ENCODE measurements at regions not wholly inside any gene's neighbourhood (a gene's known extent, or its start where the extent isn't known, plus 50 kb on each side); places are given as distances from the start of the nearest gene placed in this dataset.
"Not testable (repeated sequence)": the region's sequence is repeated elsewhere in the genome, so short reads cannot be mapped to it uniquely, and the experiment has no call there.

GRCh38 chr3:181618260-181618659 is 93.5 kb upstream of the SOX2 start:
- no peak for DNase-seq
- Mint-ChIP-seq H3K27me3 (no peaks in the 10 kb centered on the region), H3K36me3 (ENCODE audit: insufficient read depth) (peaks cover 3% of the 10 kb centered on the region), H3K27ac (no peak overlapping the region), H3K9me3 (peaks cover 0 to 2% of the 10 kb centered on the region in 2 donors), H3K4me1 (ENCODE audit: low read depth in 2 of 2) (no peaks in the 10 kb centered on the region), H3K4me3 (no peak overlapping the region)
- ATAC-seq (replicated peaks): no peak

DNA sequence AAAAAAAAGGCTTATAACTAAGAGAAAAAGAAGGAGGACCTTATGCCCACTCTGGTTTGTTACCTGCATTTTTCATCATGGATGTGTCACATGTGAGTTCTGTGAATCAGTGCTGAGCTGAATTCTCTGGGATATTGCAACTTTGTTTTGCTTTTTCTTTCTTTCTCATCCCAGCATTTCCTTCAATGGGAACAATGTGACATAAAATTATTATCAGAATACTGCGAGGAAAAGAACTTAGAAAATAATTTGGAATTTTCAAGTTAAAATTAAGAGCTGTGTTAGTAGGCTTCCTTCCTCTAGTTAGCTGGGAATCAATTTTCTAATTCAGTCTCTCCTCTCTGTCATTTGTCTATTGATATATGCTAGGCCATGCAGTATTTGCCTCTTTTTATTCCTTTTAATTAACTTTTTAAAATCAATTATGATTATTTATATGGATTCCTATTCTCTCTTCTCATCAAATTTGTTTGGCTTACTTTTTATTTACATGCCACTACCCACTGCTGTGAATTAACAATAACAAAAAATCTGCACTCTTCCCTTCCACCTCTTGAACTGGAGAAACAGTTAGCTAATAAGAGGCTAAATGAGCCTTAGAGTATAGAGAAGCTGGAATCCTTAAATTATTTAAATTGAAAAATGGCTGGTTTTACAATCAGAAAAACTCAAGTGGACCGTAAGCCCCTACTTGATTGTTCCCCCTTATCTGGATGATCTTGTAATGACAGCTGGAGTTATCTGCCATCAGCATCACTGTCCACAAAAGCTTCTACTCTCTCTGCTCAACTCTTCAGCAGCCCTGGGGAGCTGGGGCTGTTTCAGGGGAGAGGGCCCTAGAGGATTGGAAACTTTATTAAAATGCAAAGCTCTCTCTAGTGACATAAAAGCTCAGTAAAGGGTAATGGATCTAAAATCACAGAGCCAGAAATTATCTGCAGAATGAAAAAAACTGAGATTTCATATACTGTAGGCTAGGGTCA is 95.3 kb upstream of the SOX2 start:
- H3K27ac Mint-ChIP-seq: no peak overlapping the region
- no peak overlapping the region for H3K4me3 Mint-ChIP-seq
- peaks cover 3% of the 10 kb centered on the region for H3K36me3 Mint-ChIP-seq (ENCODE audit: insufficient read depth)
- no peak for ATAC-seq (replicated peaks)
- no peak for DNase-seq
- peaks cover 0 to 2% of the 10 kb centered on the region in 2 donors for H3K9me3 Mint-ChIP-seq
- H3K27me3 Mint-ChIP-seq: no peaks in the 10 kb centered on the region
- no peaks in the 10 kb centered on the region for H3K4me1 Mint-ChIP-seq (ENCODE audit: low read depth in 2 of 2)

DNA sequence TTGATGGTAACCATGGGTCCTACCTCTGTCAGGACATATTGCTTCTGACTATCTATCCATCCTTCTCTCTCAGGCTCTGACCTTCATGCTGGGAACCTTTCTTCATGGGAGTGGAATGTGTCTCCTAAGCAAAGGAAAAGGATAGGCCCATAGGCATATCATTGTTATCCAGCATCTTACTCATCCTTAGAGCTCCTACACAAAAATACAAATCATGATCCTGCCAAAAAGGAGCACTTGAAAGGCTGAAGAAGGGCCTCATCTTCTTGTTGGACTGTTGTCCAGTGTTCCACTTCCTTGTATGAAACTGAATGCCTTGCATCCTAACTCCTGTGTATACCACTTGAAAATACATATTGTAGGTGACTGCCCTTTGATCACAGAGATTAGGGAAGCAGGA is 96.1 kb upstream of the SOX2 start:
- no peak for DNase-seq

GRCh38 chr3:181614878-181615277 is 96.8 kb upstream of the SOX2 start:
- H3K27ac Mint-ChIP-seq: no peak overlapping the region
- no peaks in the 10 kb centered on the region for H3K27me3 Mint-ChIP-seq
- DNase-seq: no peak
- peaks cover 3% of the 10 kb centered on the region for H3K36me3 Mint-ChIP-seq (ENCODE audit: insufficient read depth)
- H3K9me3 Mint-ChIP-seq: peaks cover 0 to 2% of the 10 kb centered on the region in 2 donors
- H3K4me1 Mint-ChIP-seq (ENCODE audit: low read depth in 2 of 2): no peaks in the 10 kb centered on the region
- no peak overlapping the region for H3K4me3 Mint-ChIP-seq
- no peak for ATAC-seq (replicated peaks)

More for the DNA sequence above, 96.1 kb upstream of the SOX2 start:
- Mint-ChIP-seq H3K4me3 (no peak overlapping the region), H3K27ac (no peak overlapping the region), H3K36me3 (ENCODE audit: insufficient read depth) (peaks cover 3% of the 10 kb centered on the region), H3K27me3 (no peaks in the 10 kb centered on the region), H3K9me3 (peaks cover 0 to 2% of the 10 kb centered on the region in 2 donors), H3K4me1 (ENCODE audit: low read depth in 2 of 2) (no peaks in the 10 kb centered on the region)
- no peak for ATAC-seq (replicated peaks)

- H3K36me3 Mint-ChIP-seq (ENCODE audit: insufficient read depth): peaks cover 3% of the 10 kb centered on the region
- no peak overlapping the region for H3K4me3 Mint-ChIP-seq
- ATAC-seq (replicated peaks) (no peak), DNase-seq (no peak)
- H3K9me3 Mint-ChIP-seq: peaks cover 0 to 2% of the 10 kb centered on the region in 2 donors
- no peaks in the 10 kb centered on the region for H3K4me1 Mint-ChIP-seq (ENCODE audit: low read depth in 2 of 2)
- no peak overlapping the region for H3K27ac Mint-ChIP-seq
- H3K27me3 Mint-ChIP-seq: no peaks in the 10 kb centered on the region
Observed at GRCh38 chr3:181613813-181614212, 97.9 kb upstream of the SOX2 start.

GRCh38 chr3:181613191-181613590 is 98.5 kb upstream of the SOX2 start:
- DNase-seq (no peak), ATAC-seq (replicated peaks) (no peak)
- H3K27ac Mint-ChIP-seq: no peak overlapping the region
- no peaks in the 10 kb centered on the region for H3K27me3 Mint-ChIP-seq
- peaks cover 3% of the 10 kb centered on the region for H3K36me3 Mint-ChIP-seq (ENCODE audit: insufficient read depth)
- H3K4me3 Mint-ChIP-seq: no peak overlapping the region
- H3K4me1 Mint-ChIP-seq (ENCODE audit: low read depth in 2 of 2): no peaks in the 10 kb centered on the region
- peaks cover 0 to 2% of the 10 kb centered on the region in 2 donors for H3K9me3 Mint-ChIP-seq

DNA sequence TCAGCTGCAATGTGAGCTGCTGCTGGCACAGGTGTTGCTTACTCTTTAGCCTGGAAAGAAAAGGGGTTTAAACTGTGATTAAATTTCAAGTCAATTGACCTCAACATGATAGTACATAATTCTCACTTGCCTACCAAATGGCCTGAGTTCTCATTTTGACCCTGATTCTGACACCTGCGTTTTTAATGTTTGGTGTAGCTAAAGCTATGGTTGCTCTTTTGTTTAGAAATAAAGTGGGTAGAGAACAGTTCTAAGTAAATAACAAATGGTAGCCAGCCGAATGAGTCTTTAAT is 100.8 kb upstream of the SOX2 start:
- Mint-ChIP-seq H3K36me3 (ENCODE audit: insufficient read depth) (peaks cover 3% of the 10 kb centered on the region), H3K27ac (no peak overlapping the region), H3K27me3 (no peaks in the 10 kb centered on the region), H3K4me1 (ENCODE audit: low read depth in 2 of 2) (no peaks in the 10 kb centered on the region), H3K9me3 (peaks cover 0 to 2% of the 10 kb centered on the region in 2 donors), H3K4me3 (no peak overlapping the region)
- no peak for ATAC-seq (replicated peaks)
- DNase-seq: no peak

DNA sequence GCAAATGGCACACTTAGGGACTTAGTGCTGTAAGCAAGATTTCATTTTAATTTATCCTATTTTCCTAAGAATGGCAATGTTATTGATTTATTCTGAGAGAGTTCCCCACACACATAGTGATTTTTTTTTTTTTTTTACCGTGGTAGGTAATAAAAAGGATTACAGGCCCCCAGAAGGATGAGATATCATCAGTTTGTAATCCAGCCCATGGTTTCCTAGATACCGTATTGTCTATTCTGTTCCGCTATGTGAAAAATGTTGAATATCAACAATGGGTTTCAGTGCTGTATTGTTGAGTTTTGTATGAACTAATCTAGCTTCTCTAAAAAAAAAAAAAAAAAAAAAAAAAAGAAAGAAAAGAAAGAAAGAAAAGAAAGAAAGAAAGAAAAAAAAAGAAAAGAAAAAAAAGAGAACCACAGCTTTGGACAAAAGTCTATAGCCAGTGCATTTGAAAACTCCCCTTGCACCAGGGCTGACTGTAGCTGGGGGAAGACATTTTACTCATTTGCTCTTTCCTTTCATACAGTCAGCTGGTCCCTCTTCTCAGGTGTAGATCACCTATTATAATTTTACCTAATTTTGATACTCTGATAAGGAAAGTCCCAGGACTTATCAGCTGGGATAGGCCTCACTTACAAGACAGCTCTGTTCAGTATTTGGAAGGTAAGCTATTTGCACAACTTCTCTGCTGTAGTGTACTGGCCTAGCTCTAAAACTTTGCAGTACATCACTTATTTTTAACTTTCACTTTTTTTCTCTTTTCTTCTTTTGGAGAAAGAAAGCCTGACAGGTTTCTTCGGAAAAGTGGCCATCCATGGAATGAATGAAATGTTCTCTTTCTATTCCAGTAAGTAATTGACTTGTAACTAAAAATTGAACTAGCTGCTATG is 101.4 kb upstream of the SOX2 start:
- no peaks in the 10 kb centered on the region for H3K4me1 Mint-ChIP-seq (ENCODE audit: low read depth in 2 of 2)
- H3K4me3 Mint-ChIP-seq: no peak overlapping the region
- ATAC-seq (replicated peaks) (no peak), DNase-seq (no peak)
- no peaks in the 10 kb centered on the region for H3K27me3 Mint-ChIP-seq
- H3K27ac Mint-ChIP-seq: no peak overlapping the region
- H3K9me3 Mint-ChIP-seq: peaks cover 0 to 2% of the 10 kb centered on the region in 2 donors
- H3K36me3 Mint-ChIP-seq (ENCODE audit: insufficient read depth): peaks cover 3% of the 10 kb centered on the region

DNA sequence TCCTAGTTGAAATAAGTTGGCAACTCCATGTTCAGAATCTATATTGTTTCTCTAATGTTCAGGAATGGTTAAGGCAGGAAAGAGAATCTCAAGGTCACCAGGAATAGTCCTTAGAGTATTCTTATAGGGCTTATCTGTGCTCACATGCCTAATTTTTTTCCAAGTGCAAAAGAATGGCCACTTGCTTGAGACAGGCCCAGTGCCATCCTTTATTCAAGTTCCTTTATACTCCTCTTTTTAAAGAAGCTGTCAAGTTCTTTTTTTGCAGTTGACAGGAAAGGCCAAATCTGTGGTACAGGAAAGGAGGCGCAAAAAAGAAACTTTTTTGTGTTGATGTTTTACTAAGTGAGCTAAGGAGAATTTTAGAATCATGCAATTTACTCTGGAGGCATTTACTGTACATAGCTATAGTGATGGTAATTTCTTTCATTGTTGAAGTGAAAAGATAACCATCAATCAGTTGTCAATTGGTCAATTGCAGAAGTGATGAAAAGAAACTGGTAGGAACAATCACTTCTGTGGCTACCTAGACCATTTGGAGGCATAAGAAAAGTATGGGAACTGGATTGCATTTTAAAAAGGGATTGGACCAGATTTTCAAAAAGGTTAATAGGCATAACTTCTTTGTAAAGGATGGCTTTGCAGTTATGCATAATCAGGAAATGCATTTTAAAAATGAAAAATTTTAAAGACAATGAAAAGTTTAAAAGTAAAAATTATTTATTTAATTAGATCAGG is 102.5 kb upstream of the SOX2 start:
- Mint-ChIP-seq H3K4me1 (ENCODE audit: low read depth in 2 of 2) (no peaks in the 10 kb centered on the region), H3K27me3 (no peaks in the 10 kb centered on the region), H3K36me3 (ENCODE audit: insufficient read depth) (no peaks in the 10 kb centered on the region), H3K4me3 (no peak overlapping the region), H3K27ac (no peak overlapping the region), H3K9me3 (no peaks in the 10 kb centered on the region)
- no peak for ATAC-seq (replicated peaks)
- no peak for DNase-seq

DNA sequence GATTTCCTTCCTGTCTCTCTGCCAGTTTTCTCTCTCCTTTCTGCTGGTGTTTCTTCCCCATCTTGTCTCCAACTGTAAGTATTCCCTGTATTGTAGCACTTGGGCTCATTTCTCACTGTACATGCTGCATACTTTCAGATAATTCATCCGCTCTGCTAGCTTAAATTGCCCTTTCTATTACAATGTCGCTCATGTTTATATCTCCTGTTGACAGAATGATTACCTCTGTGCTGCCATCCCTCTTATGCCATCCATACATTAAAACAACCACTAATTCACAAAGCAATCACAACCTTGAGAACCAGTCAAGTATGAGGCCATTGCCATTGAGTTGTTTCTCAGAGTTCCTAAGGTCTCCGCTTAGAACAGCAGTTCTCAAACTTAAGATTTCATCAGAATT is 107.5 kb upstream of the SOX2 start:
- no peaks in the 10 kb centered on the region for H3K27me3 Mint-ChIP-seq
- no peak overlapping the region for H3K4me3 Mint-ChIP-seq
- peaks cover 0 to 2% of the 10 kb centered on the region in 2 donors for H3K9me3 Mint-ChIP-seq
- no peaks in the 10 kb centered on the region for H3K36me3 Mint-ChIP-seq (ENCODE audit: insufficient read depth)
- no peak overlapping the region for H3K27ac Mint-ChIP-seq
- DNase-seq (no peak), ATAC-seq (replicated peaks) (no peak)
- no peaks in the 10 kb centered on the region for H3K4me1 Mint-ChIP-seq (ENCODE audit: low read depth in 2 of 2)

- Mint-ChIP-seq H3K27ac (no peak overlapping the region), H3K4me3 (no peak overlapping the region), H3K4me1 (ENCODE audit: low read depth in 2 of 2) (no peaks in the 10 kb centered on the region), H3K36me3 (ENCODE audit: insufficient read depth) (no peaks in the 10 kb centered on the region), H3K9me3 (peaks cover 10 to 17% of the 10 kb centered on the region in 2 donors), H3K27me3 (no peaks in the 10 kb centered on the region)
- no peak for ATAC-seq (replicated peaks)
- no peak for DNase-seq
Observed at GRCh38 chr3:181596126-181596525, 115.6 kb upstream of the SOX2 start.

GRCh38 chr3:181590939-181591338 is 120.8 kb upstream of the SOX2 start:
- DNase-seq; H3K4me3 Mint-ChIP-seq; ATAC-seq (replicated peaks); H3K4me1 Mint-ChIP-seq (ENCODE audit: low read depth in 2 of 2); H3K27me3 Mint-ChIP-seq; H3K27ac Mint-ChIP-seq; H3K36me3 Mint-ChIP-seq (ENCODE audit: insufficient read depth): not testable (repeated sequence)
- H3K9me3 Mint-ChIP-seq: peaks cover 13 to 54% of the 10 kb centered on the region in 2 donors

- Mint-ChIP-seq H3K27ac (no peak overlapping the region), H3K27me3 (no peaks in the 10 kb centered on the region), H3K4me3 (no peak overlapping the region), H3K9me3 (peaks cover 3 to 11% of the 10 kb centered on the region in 2 donors), H3K4me1 (ENCODE audit: low read depth in 2 of 2) (no peaks in the 10 kb centered on the region), H3K36me3 (ENCODE audit: insufficient read depth) (no peaks in the 10 kb centered on the region)
- DNase-seq: no peak
- ATAC-seq (replicated peaks): no peak
Observed at GRCh38 chr3:181582619-181583018, 129.1 kb upstream of the SOX2 start.
